Stimulated activated CD8-positive, alpha-beta memory T cell treated with anti-CD3 and anti-CD28 coated beads, Interleukin-12 subunit alpha, Interleukin-12 subunit beta, amount 100 ng/mL, for 4 hours (primary cell): ENCODE measurements at regions not wholly inside any gene's neighbourhood (a gene's known extent, or its start where the extent isn't known, plus 50 kb on each side); places are given as distances from the start of the nearest gene placed in this dataset.

ENCODE experiments used
- DNase-seq: peaks from one replicate; pipeline ENCODE4 v3.0.0-alpha.2; 2020; ENCODE audit warnings: low read depth

DNA sequence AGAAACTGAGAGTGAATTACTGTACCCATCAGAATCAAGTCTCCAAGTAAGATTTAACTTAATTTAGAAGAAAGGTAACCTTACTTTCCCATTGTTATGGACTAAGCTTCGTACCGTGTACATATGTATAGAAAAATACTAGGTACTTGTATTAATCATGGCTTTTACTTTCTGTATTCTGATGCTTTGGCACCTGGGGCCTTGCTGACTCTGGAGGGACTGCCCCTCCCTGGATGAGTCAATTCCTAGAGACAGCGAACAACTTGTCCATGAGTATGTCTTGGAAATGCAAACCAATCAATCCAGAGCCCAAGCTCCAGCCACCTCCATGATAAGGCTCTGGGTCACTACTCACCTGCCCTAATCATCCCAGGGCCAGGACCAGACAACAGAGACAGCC, 50.0 kb upstream of the DGKG start:
- DNase-seq, result no peak
